Gastroesophageal sphincter (tissue), 3 donors: ENCODE measurements at regions not wholly inside any gene's neighbourhood (a gene's known extent, or its start where the extent isn't known, plus 50 kb on each side); places are given as distances from the start of the nearest gene placed in this dataset.

Source experiments
- CTCF ChIP-seq, 4 experiments: fragments of 200-600 bp in 2 of 4; fragments of 450-650 bp in 2 of 4; sonication (generic) in 1 of 4; IDR thresholded peaks; one replicate each; pipeline ENCODE4 v1.5.1; 2017 to 2019; ENCODE audit warnings: antibody characterized with exemption in 4 of 4, mild to moderate bottlenecking in 2 of 4, moderate library complexity in 2 of 4
- POLR2A ChIP-seq, 2 donors: fragments of 450-650 bp; IDR thresholded peaks; one replicate each; pipeline ENCODE4 v1.6.1; 2017; ENCODE audit warnings: antibody characterized with exemption in 2 of 2, mild to moderate bottlenecking in 2 of 2, moderate library complexity in 1 of 2
- POLR2AphosphoS5 ChIP-seq: sonication (generic); formaldehyde crosslinking; IDR thresholded peaks from one replicate; pipeline ENCODE4 v1.6.1; 2017; ENCODE audit warnings: antibody characterized with exemption

- TF ChIP-seq POLR2AphosphoS5 (no peak), POLR2A (IDR thresholded peaks at IDR 0.05) (no peak), CTCF (IDR thresholded peaks at IDR 0.05) (no peak)
Measured at GRCh38 chr22:47690586-47690985, 928.1 kb downstream of the TBC1D22A start.
